ENCODE measurements at regions not wholly inside any gene's neighbourhood (a gene's known extent, or its start where the extent isn't known, plus 50 kb on each side); places are given as distances from the start of the nearest gene placed in this dataset.

DNA sequence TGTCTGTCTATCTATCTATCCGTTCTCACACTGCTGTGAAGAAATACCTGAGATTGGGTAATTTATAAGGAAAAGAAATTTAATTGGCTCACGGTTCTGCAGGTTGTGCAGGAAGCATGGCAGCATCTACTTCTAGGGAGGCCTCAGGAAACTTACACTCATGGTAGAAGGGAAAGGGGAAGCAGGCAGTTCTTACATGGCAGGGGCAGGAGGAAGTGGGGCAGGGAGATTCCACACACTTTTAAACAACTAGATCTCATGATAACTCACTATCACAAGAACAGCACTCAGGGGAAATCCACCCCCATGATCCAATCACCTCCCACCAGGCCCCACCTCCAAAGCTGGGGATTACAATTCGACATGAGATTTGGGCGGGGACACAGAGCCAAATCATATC is 105.3 kb downstream of the SLC10A2 start:
- DNase-seq (ENCODE audit: low read depth), result no peak
- H3K4me3 ChIP-seq (ENCODE audit: low read depth, low read length), result no peak overlapping the region
- TF ChIP-seq, protein P1, sequence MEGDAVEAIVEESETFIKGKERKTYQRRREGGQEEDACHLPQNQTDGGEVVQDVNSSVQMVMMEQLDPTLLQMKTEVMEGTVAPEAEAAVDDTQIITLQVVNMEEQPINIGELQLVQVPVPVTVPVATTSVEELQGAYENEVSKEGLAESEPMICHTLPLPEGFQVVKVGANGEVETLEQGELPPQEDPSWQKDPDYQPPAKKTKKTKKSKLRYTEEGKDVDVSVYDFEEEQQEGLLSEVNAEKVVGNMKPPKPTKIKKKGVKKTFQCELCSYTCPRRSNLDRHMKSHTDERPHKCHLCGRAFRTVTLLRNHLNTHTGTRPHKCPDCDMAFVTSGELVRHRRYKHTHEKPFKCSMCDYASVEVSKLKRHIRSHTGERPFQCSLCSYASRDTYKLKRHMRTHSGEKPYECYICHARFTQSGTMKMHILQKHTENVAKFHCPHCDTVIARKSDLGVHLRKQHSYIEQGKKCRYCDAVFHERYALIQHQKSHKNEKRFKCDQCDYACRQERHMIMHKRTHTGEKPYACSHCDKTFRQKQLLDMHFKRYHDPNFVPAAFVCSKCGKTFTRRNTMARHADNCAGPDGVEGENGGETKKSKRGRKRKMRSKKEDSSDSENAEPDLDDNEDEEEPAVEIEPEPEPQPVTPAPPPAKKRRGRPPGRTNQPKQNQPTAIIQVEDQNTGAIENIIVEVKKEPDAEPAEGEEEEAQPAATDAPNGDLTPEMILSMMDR (conservative IDR thresholded peaks at IDR 0.05; ENCODE audit: low read depth, low read length), result no peak

DNA sequence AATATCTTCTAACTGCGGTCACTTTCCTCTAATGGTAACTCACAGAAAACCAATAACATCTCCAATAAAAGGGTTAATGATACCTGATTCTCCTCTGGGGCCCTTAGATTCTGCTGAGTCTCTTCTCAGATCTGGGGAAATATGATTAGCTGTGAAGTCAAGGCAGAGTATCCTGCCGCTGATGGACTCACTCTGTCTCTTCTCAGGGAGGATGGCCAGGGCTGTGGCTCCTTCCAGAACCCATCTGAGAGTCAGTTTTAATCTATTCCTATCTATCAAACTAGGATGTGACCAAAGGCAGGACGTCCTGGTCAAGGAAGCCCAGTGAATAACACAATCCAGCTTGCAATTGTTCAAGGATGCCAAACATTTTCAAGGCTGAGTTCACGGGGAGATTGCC is 109.8 kb downstream of the SLC10A2 start:
- TF ChIP-seq, protein P1 (conservative IDR thresholded peaks at IDR 0.05; ENCODE audit: low read depth, low read length), result no peak
- DNase-seq (ENCODE audit: low read depth), result no peak
- H3K4me3 ChIP-seq (ENCODE audit: low read depth, low read length), result no peak overlapping the region

DNA sequence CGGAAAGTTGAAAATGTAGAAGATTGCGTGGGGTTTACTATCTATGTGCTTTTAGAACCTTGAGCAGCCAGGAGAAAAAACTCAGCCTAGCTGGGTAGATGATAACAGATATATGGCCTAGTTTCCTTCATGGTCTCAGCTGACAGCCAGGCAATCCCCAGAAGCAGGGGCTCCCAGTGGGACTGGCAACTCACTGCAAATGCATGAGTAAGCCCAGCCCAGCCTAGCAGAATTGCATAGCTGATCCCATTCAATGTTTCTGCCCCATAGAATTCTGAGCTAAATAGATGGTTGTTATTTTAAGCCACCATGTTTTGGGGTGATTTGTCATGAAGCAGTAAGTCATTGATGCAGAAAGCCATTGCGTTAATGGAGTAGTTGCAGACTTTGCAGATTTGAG is 108.5 kb downstream of the ERCC5 start:
- TF ChIP-seq, protein P1 (conservative IDR thresholded peaks at IDR 0.05; ENCODE audit: low read depth, low read length), result no peak
- DNase-seq (ENCODE audit: low read depth), result no peak
- H3K4me3 ChIP-seq (ENCODE audit: low read depth, low read length), result no peak overlapping the region

DNA sequence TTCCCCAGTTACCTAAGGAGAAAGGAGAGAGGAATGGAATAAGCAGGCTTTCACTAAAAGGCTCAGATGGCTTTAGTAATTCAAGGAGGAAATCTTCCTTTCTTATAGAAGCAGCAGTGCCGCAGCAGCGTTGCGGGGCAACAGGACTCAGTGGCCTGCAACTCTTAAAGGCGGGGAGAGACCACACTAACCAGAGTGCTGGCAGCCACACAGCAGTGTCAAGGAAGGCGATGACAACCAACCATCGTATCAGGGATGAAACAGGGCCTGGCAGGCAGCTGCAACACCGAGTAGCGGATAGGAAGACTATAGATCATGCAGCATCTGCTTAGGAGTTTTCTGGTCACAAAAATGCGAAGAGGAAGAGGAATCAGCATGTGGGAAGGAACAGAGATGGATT is 106.0 kb downstream of the ERCC5 start:
- TF ChIP-seq, protein P1 (conservative IDR thresholded peaks at IDR 0.05; ENCODE audit: low read depth, low read length), result no peak
- DNase-seq (ENCODE audit: low read depth), result no peak

DNA sequence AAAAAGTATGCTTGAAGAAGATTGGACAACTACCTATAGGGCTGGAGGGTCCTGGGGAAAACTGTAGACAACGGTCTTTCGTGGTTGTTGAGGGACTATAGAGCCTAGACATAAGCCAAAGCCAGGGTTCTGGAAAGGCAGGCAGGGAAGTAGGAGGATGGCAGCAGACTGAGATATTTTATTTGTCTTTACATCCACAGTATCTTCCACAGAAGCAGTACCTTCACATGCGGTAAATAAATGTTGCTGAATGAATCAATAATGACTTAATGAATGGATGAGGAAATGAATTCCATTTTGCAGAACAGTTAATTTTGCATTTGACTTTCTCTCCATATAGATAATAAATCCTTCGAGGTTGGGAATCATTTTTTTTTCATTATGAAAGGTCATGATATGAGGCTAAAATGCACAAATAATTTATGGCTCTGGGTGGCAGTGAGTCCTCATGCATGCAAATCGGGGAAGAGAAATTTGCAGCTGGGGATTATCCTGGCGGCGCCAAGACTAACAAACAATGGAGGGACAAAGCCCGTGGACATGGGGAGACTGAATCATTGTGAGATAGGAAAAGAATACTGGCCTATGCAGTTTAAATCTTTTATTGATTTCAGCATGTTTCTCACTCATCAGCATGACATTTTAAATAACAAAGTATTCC is 102.0 kb downstream of the ERCC5 start:
- TF ChIP-seq, protein P1 (conservative IDR thresholded peaks at IDR 0.05; ENCODE audit: low read depth, low read length), result no peak
- peak; percentile 12 for DNase-seq (ENCODE audit: low read depth)
- no peak overlapping the region for H3K4me3 ChIP-seq (ENCODE audit: low read depth, low read length)

More for the DNA sequence above, 106.0 kb downstream of the ERCC5 start:
- no peak overlapping the region for H3K4me3 ChIP-seq (ENCODE audit: low read depth, low read length)

DNA sequence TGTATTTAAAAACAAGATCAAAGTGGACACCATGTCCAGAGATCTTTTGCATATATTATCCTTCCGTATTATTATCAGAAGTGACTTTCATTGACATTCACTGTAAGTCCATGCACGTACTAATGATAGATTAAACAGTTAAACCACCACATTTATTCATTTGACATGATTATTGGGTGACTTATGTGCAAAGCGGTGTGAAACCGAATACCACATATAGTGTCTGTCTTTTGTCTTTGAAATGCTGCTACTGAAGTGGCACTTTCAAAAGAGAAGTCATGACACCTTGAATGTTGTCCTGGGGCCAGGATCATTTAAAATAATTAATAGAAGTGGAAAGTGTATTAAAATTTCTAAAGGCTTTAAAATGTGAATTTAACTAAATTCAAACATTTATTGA is 100.1 kb downstream of the ERCC5 start:
- TF ChIP-seq, protein P1 (conservative IDR thresholded peaks at IDR 0.05; ENCODE audit: low read depth, low read length), result no peak
- DNase-seq (ENCODE audit: low read depth), result no peak
- no peak overlapping the region for H3K4me3 ChIP-seq (ENCODE audit: low read depth, low read length)

DNA sequence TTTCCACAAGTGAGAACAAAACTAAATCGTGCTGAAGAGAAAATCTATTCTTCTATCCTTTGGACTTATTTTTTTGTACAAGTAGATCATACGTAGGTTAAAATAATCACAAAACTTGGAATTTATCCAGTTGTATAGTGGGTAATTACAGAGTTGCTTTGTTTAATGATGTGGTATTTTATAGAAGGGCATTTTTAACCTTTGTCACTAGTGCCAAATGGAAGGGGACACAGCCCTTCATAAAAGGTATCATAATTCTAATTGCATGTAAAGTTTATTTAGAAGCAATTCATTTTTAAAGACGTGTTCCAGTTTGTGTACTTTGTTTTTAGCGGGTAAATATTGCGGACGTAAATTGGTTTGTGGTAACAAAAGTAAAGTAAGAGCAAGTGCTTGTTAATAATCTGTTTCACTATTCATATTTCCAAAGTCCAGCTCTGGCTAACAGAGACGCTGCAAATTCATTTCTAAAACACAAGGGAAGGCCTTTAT is 99.5 kb downstream of the ERCC5 start:
- TF ChIP-seq, protein P1 (conservative IDR thresholded peaks at IDR 0.05; ENCODE audit: low read depth, low read length), result no peak
- DNase-seq (ENCODE audit: low read depth), result no peak
- no peak overlapping the region for H3K4me3 ChIP-seq (ENCODE audit: low read depth, low read length)
